NCI-H524 (cell line): ENCODE measurements at regions not wholly inside any gene's neighbourhood (a gene's known extent, or its start where the extent isn't known, plus 50 kb on each side); places are given as distances from the start of the nearest gene placed in this dataset.

Source experiments
- DNase-seq, 2 experiments: peaks; one replicate each; lab custom pipeline; 2025; lab: John Stamatoyannopoulos, UW

- DNase-seq, result no peak
Measured at GRCh38 chr13:62040806-62041205, 625.2 kb upstream of the PCDH20 start.

- DNase-seq, result no peak
Measured at GRCh38 chr13:62040078-62040477, 624.4 kb upstream of the PCDH20 start.

GRCh38 chr13:62038214-62038613 is 622.6 kb upstream of the PCDH20 start:
- no peak for DNase-seq

GRCh38 chr13:62035981-62036380 is 620.3 kb upstream of the PCDH20 start:
- DNase-seq, result peak; percentile 46 to 77

- peak; percentile 21 to 38 for DNase-seq
Measured at GRCh38 chr13:62033934-62034333, 618.3 kb upstream of the PCDH20 start.

GRCh38 chr13:62022369-62022768 is 606.7 kb upstream of the PCDH20 start:
- DNase-seq, result no peak

GRCh38 chr13:62019858-62020257 is 604.2 kb upstream of the PCDH20 start:
- DNase-seq, result no peak

GRCh38 chr13:62014299-62014698 is 598.6 kb upstream of the PCDH20 start:
- DNase-seq, result peak; percentile 0 to 59

- no peak for DNase-seq
Measured at GRCh38 chr13:62003452-62003851, 587.8 kb upstream of the PCDH20 start.

GRCh38 chr13:61994174-61994573 is 578.5 kb upstream of the PCDH20 start:
- DNase-seq, result no peak

- DNase-seq, result no peak
Measured at GRCh38 chr13:61989978-61990377, 574.3 kb upstream of the PCDH20 start.

- no peak for DNase-seq
Measured at GRCh38 chr13:61988810-61989209, 573.2 kb upstream of the PCDH20 start.

GRCh38 chr13:61975001-61975400 is 559.4 kb upstream of the PCDH20 start:
- DNase-seq, result no peak

- no peak for DNase-seq
Measured at GRCh38 chr13:61965756-61966155, 550.1 kb upstream of the PCDH20 start.

GRCh38 chr13:61960981-61961380 is 545.3 kb upstream of the PCDH20 start:
- DNase-seq, result no peak

- DNase-seq, result peak in 1 of 2 experiments; percentile 57
Measured at GRCh38 chr13:61954092-61954491, 538.4 kb upstream of the PCDH20 start.

- no peak for DNase-seq
Measured at GRCh38 chr13:61950828-61951227, 535.2 kb upstream of the PCDH20 start.

- DNase-seq, result no peak
Measured at GRCh38 chr13:61944329-61944929, 528.8 kb upstream of the PCDH20 start.

- no peak for DNase-seq
Measured at GRCh38 chr13:61935710-61936109, 520.1 kb upstream of the PCDH20 start.

- no peak for DNase-seq
Measured at GRCh38 chr13:61927648-61928047, 512.0 kb upstream of the PCDH20 start.

- DNase-seq, result no peak
Measured at GRCh38 chr13:61918841-61919240, 503.2 kb upstream of the PCDH20 start.

- no peak for DNase-seq
Measured at GRCh38 chr13:61916483-61916882, 500.8 kb upstream of the PCDH20 start.

- DNase-seq, result no peak
Measured at GRCh38 chr13:61913183-61913582, 497.5 kb upstream of the PCDH20 start.

- DNase-seq, result peak in 1 of 2 experiments; percentile 72
Measured at GRCh38 chr13:61908906-61909615, 493.4 kb upstream of the PCDH20 start.
